SK-N-SH (cell line): ENCODE measurements at regions not wholly inside any gene's neighbourhood (a gene's known extent, or its start where the extent isn't known, plus 50 kb on each side); places are given as distances from the start of the nearest gene placed in this dataset.

Experiments used
- CTCF ChIA-PET: fragments of 300-600, 350-600 bp; formaldehyde crosslinking; extraction: SDS; loops from one replicate; lab custom pipeline; 2021; lab: Yijun Ruan, JAX
- POLR2A ChIA-PET: fragments of 350-600 bp; sonication (Branson Sonifier 250); formaldehyde crosslinking; extraction: SDS; loops from one replicate; lab custom pipeline; 2020; ENCODE audit warnings: antibody characterized with exemption, inconsistent platforms; lab: Yijun Ruan, JAX
- DNase-seq: peaks from one replicate; pipeline ENCODE4 v3.0.0; 2012
- H2AFZ ChIP-seq: fragments of 200-600 bp; sonication (generic); 2 replicates; pipeline ENCODE4 v1.8.1; 2016; ENCODE audit warnings: antibody characterized with exemption, mild to moderate bottlenecking, low read depth
- H3F3A ChIP-seq: fragments of 200-600 bp; sonication (generic); replicated peaks from 2 replicates; pipeline ENCODE3; 2016; ENCODE audit warnings: antibody characterized with exemption, mild to moderate bottlenecking; ENCODE audit not compliant: insufficient read depth
- H3K27ac ChIP-seq, 2 experiments: fragments of 200-500 bp in 1 of 2; fragments of 200-600 bp in 1 of 2; sonication (Bioruptor generic) in 1 of 2; sonication (generic), shearing (Covaris generic) in 1 of 2; 2 replicates each; pipeline versions ENCODE4 v1.5.1 to v1.6.1; 2014 to 2016; ENCODE audit warnings: low read depth in 2 of 2, inconsistent platforms in 1 of 2, low read length in 1 of 2, mild to moderate bottlenecking in 1 of 2, mixed read lengths in 1 of 2
- H3K27me3 ChIP-seq: fragments of 200-600 bp; sonication (generic), shearing (Covaris generic); 2 replicates; pipeline ENCODE4 v1.6.1; 2016; ENCODE audit warnings: mixed run types; ENCODE audit not compliant: insufficient read depth
- H3K36me3 ChIP-seq, 2 experiments: fragments of 200-500 bp in 1 of 2; fragments of 200-600 bp in 1 of 2; sonication (Bioruptor generic) in 1 of 2; sonication (generic) in 1 of 2; replicated peaks in 1 of 2; 2 replicates each; pipeline versions ENCODE3 to v1.5.1; 2014 to 2016; ENCODE audit warnings: low read length in 1 of 2, mild to moderate bottlenecking in 1 of 2; ENCODE audit not compliant: insufficient read depth in 2 of 2, control insufficient read depth in 1 of 2
- H3K4me1 ChIP-seq, 2 experiments: fragments of 200-500 bp in 1 of 2; fragments of 200-600 bp in 1 of 2; sonication (Bioruptor generic) in 1 of 2; sonication (generic), shearing (Covaris generic) in 1 of 2; 2 replicates each; pipeline versions ENCODE4 v1.5.1 to v1.6.1; 2014 to 2016; ENCODE audit warnings: low read depth in 1 of 2, low read length in 1 of 2, mixed run types in 1 of 2; ENCODE audit not compliant: insufficient read depth in 2 of 2, control insufficient read depth in 1 of 2
- H3K4me2 ChIP-seq: fragments of 200-600 bp; sonication (generic), shearing (Covaris generic); 2 replicates; pipeline ENCODE4 v1.6.1; 2017; ENCODE audit warnings: mixed run types
- H3K4me3 ChIP-seq, 2 experiments: fragments of 200-500 bp in 1 of 2; fragments of 200-600 bp in 1 of 2; sonication (Bioruptor generic) in 1 of 2; sonication (generic), shearing (Covaris generic) in 1 of 2; 2 replicates each; pipeline versions ENCODE4 v1.5.1 to v1.8.1; 2014 to 2016; ENCODE audit warnings: low read depth in 2 of 2, inconsistent platforms in 1 of 2, low read length in 1 of 2, mild to moderate bottlenecking in 1 of 2, mixed read lengths in 1 of 2, moderate library complexity in 1 of 2
- H3K79me2 ChIP-seq: fragments of 200-600 bp; sonication (generic); 2 replicates; pipeline ENCODE4 v1.8.1; 2017; ENCODE audit warnings: mild to moderate bottlenecking; ENCODE audit not compliant: insufficient read depth
- H3K9ac ChIP-seq: fragments of 200-600 bp; sonication (generic); 2 replicates; pipeline ENCODE4 v1.6.1; 2017; ENCODE audit warnings: mixed run types
- H3K9me2 ChIP-seq: fragments of 200-600 bp; sonication (generic); 2 replicates; pipeline ENCODE4 v1.6.1; 2017; ENCODE audit warnings: mixed run types
- H3K9me3 ChIP-seq: fragments of 200-600 bp; sonication (generic); 2 replicates; pipeline ENCODE4 v1.6.1; 2017; ENCODE audit warnings: mixed run types, mild to moderate bottlenecking, moderate library complexity
- H4K20me1 ChIP-seq: fragments of 200-600 bp; sonication (generic); 2 replicates; pipeline ENCODE4 v1.6.1; 2017; ENCODE audit warnings: mild to moderate bottlenecking, mixed run types; ENCODE audit not compliant: insufficient read depth
- EZH2phosphoT487 ChIP-seq: fragments of 200-600 bp; sonication (generic); IDR thresholded peaks from 2 replicates; pipeline ENCODE4 v1.6.1; 2017; ENCODE audit warnings: low read depth, mixed run types, mild to moderate bottlenecking, antibody characterized with exemption, moderate library complexity, borderline replicate concordance
- FOSL2 ChIP-seq: IDR thresholded peaks from 2 replicates; pipeline ENCODE4 v1.4.0; 2012; ENCODE audit warnings: low read depth, mild to moderate bottlenecking, moderate library complexity, borderline replicate concordance
- FOXJ3 ChIP-seq: sonication (generic); formaldehyde crosslinking; IDR thresholded peaks from 2 replicates; pipeline ENCODE4 v1.5.1; 2020; ENCODE audit warnings: mild to moderate bottlenecking, missing genetic modification reagents
- FOXM1 ChIP-seq: IDR thresholded peaks from 2 replicates; pipeline ENCODE4 v1.4.0; 2012; ENCODE audit warnings: low read depth, mild to moderate bottlenecking
- GABPA ChIP-seq: IDR thresholded peaks from 2 replicates; pipeline ENCODE4 v1.4.0; 2012; ENCODE audit warnings: low read depth, mild to moderate bottlenecking
- IRF3 ChIP-seq: fragments of 150-350 bp; IDR thresholded peaks from 2 replicates; pipeline ENCODE4 v1.6.1; 2016; ENCODE audit warnings: mild to moderate bottlenecking, low read depth, low read length
- MEF2A ChIP-seq: IDR thresholded peaks from 2 replicates; pipeline ENCODE4 v1.4.0; 2012; ENCODE audit warnings: low read depth, borderline replicate concordance
- NFIC ChIP-seq: IDR thresholded peaks from 2 replicates; pipeline ENCODE4 v1.4.0; 2012; ENCODE audit warnings: borderline replicate concordance
- POLR2AphosphoS5 ChIP-seq: IDR thresholded peaks from 2 replicates; pipeline ENCODE4 v1.6.1; 2012; ENCODE audit warnings: low read depth, low read length
- RAD21 ChIP-seq: IDR thresholded peaks from 2 replicates; pipeline ENCODE4 v1.6.1; 2012; ENCODE audit warnings: mild to moderate bottlenecking, low read length
- RCOR1 ChIP-seq: fragments of 150-350 bp; IDR thresholded peaks from 2 replicates; pipeline ENCODE4 v1.6.1; 2017; ENCODE audit warnings: antibody characterized with exemption, low read length
- REST ChIP-seq: IDR thresholded peaks from 2 replicates; pipeline ENCODE4 v1.6.1; 2012; ENCODE audit warnings: mild to moderate bottlenecking, low read depth, low read length, moderate library complexity
- RXRA ChIP-seq: IDR thresholded peaks from 2 replicates; pipeline ENCODE4 v1.4.0; 2012; ENCODE audit warnings: low read depth, mild to moderate bottlenecking, borderline replicate concordance
- SIN3A ChIP-seq: IDR thresholded peaks from 2 replicates; pipeline ENCODE4 v1.6.1; 2012; ENCODE audit warnings: low read depth, mild to moderate bottlenecking, low read length, moderate library complexity, borderline replicate concordance
- SMC3 ChIP-seq: IDR thresholded peaks from 2 replicates; pipeline ENCODE4 v1.6.1; 2012; ENCODE audit warnings: low read depth, low read length, improper control_type of control experiment
- TAF1 ChIP-seq: IDR thresholded peaks from 2 replicates; pipeline ENCODE4 v1.6.1; 2012; ENCODE audit warnings: low read depth, mild to moderate bottlenecking, low read length, moderate library complexity, borderline replicate concordance
- TCF12 ChIP-seq: IDR thresholded peaks from 2 replicates; pipeline ENCODE4 v1.4.0; 2012
- USF1 ChIP-seq: IDR thresholded peaks from 2 replicates; pipeline ENCODE4 v1.4.0; 2012; ENCODE audit warnings: low read depth, borderline replicate concordance
- WGBS: methylation state at CpG from one replicate; pipeline ENCODE4 v1.1.6; 2017; ENCODE audit warnings: low lambda C conversion rate; 5-methylcytosine and 5-hydroxymethylcytosine counted together
- TF ChIP-seq, protein P1 (sequence below): fragments of 150-350 bp; IDR thresholded peaks from 2 replicates; pipeline ENCODE4 v1.6.1; 2017; ENCODE audit warnings: antibody characterized with exemption, low read length, low read depth, borderline replicate concordance
- TF ChIP-seq, protein P2 (sequence below): fragments of 200-600 bp; sonication (generic); IDR thresholded peaks from 2 replicates; pipeline ENCODE4 v1.6.1; 2017; ENCODE audit warnings: antibody characterized with exemption, mild to moderate bottlenecking, moderate library complexity

- TF ChIP-seq FOXJ3 (CRISPR knock-in tag): no peak
- TF ChIP-seq IRF3: no peak
- peak; percentile 61 for TF ChIP-seq MEF2A
- TF ChIP-seq TAF1: no peak
- 0 out of 2 replicates have a peak, but pooled peaks have one; percentile 7 for TF ChIP-seq SIN3A
- TF ChIP-seq FOXM1: peak; percentile 91
- TF ChIP-seq FOSL2: peak; percentile 91
- peak; percentile 94 for TF ChIP-seq TCF12
- TF ChIP-seq, protein P1, sequence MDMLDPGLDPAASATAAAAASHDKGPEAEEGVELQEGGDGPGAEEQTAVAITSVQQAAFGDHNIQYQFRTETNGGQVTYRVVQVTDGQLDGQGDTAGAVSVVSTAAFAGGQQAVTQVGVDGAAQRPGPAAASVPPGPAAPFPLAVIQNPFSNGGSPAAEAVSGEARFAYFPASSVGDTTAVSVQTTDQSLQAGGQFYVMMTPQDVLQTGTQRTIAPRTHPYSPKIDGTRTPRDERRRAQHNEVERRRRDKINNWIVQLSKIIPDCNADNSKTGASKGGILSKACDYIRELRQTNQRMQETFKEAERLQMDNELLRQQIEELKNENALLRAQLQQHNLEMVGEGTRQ: no peak
- peak; percentile 84 for TF ChIP-seq RXRA
Measured at GRCh38 chr1:94325377-94326302, 88.3 kb upstream of the ARHGAP29 start (continued).

- ChIA-PET CTCF (interaction anchor here (1.0 to 4.3 kb wide), 5 partner anchors 11 to 284 kb away, joined by 3 to 38 read pairs (median 8); partner anchors contain the start of gene ARHGAP29), POLR2A (no interaction called here)
- H3K4me3 ChIP-seq: no peak overlapping the region
- peak overlapping the region; percentile 89 to 95; a peak in 3 of 4 replicates for H3K27ac ChIP-seq
- no peaks in the 10 kb centered on the region for H3K27me3 ChIP-seq
- no peaks in the 10 kb centered on the region for H3K9me3 ChIP-seq
- H3K4me1 ChIP-seq: peaks cover 30 to 50% of the 10 kb centered on the region in 2 experiments
- peak overlapping the region; percentile 65 for H3K4me2 ChIP-seq
- no peaks in the 10 kb centered on the region for H4K20me1 ChIP-seq
- 57% methylated on average over 4 of the region's 4 CpGs for WGBS
- no peaks in the 10 kb centered on the region for H3K36me3 ChIP-seq
- H3K9ac ChIP-seq: peak overlapping the region; percentile 31
- H3F3A ChIP-seq: peaks cover 31% of the 10 kb centered on the region
- no peak for DNase-seq
- H2AFZ ChIP-seq: 0 out of 2 replicates have a peak overlapping the region, but pooled peaks have one; percentile 0
- no peaks in the 10 kb centered on the region for H3K79me2 ChIP-seq
- H3K9me2 ChIP-seq: no peaks in the 10 kb centered on the region
- TF ChIP-seq EZH2phosphoT487 (no peak), SIN3A (no peak), SMC3 (no peak), RAD21 (no peak), USF1 (no peak), POLR2AphosphoS5 (no peak), GABPA (no peak), NFIC (no peak), FOXM1 (peak; percentile 47; the same call in 1 of the 2 replicates), RCOR1 (no peak), REST (no peak)
- TF ChIP-seq, protein P2, sequence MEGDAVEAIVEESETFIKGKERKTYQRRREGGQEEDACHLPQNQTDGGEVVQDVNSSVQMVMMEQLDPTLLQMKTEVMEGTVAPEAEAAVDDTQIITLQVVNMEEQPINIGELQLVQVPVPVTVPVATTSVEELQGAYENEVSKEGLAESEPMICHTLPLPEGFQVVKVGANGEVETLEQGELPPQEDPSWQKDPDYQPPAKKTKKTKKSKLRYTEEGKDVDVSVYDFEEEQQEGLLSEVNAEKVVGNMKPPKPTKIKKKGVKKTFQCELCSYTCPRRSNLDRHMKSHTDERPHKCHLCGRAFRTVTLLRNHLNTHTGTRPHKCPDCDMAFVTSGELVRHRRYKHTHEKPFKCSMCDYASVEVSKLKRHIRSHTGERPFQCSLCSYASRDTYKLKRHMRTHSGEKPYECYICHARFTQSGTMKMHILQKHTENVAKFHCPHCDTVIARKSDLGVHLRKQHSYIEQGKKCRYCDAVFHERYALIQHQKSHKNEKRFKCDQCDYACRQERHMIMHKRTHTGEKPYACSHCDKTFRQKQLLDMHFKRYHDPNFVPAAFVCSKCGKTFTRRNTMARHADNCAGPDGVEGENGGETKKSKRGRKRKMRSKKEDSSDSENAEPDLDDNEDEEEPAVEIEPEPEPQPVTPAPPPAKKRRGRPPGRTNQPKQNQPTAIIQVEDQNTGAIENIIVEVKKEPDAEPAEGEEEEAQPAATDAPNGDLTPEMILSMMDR: no peak
Measured at GRCh38 chr1:94324178-94324544, 86.8 kb upstream of the ARHGAP29 start.
